ENCODE measurements at regions not wholly inside any gene's neighbourhood (a gene's known extent, or its start where the extent isn't known, plus 50 kb on each side); places are given as distances from the start of the nearest gene placed in this dataset.

DNA sequence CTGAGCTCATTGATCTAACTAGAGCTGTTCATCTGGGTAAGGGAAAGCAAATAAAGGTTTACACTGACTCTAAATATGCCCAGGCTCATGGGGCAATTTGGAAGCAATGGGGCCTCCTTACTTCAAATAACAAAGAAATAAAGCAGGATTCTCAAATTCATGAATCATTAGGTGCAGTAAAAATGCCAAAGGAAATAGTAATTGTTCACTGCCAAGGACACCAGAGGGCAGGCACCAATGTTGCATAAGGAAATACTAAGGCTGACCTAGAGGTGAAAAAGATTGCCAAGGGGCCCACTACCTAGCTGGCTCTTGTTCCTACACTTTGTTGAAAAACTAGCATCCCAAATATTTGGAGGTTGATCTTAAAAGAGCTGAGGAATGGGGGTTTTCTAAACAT is 1686.7 kb upstream of the MIR17HG start:
- TF ChIP-seq EZH2 (IDR thresholded peaks at IDR 0.05) (no peak), POLR2AphosphoS5 (IDR thresholded peaks at IDR 0.05; ENCODE audit: borderline replicate concordance, low read depth, low read length) (no peak), FOXP2 (optimal IDR thresholded peaks at IDR 0.05; ENCODE audit: control extremely low read depth, extremely low read length, insufficient read depth) (no peak)
